Liver (tissue), 8 donors: ENCODE measurements at regions not wholly inside any gene's neighbourhood (a gene's known extent, or its start where the extent isn't known, plus 50 kb on each side); places are given as distances from the start of the nearest gene placed in this dataset.

Experiments
- DNase-seq: peaks from one replicate; pipeline ENCODE4 v3.0.0-alpha.2; 2017; ENCODE audit warnings: low spot score
- H3K27ac ChIP-seq, 2 donors: one replicate each; pipeline ENCODE4 v1.7.0; 2013; ENCODE audit warnings: inconsistent platforms in 2 of 2, low read length in 2 of 2, control low read depth in 1 of 2, low read depth in 1 of 2, mild to moderate bottlenecking in 1 of 2
- H3K27me3 ChIP-seq, 4 donors: one replicate each; pipeline versions ENCODE4 v1.6.1 to v1.7.0; 2013; ENCODE audit warnings: low read length in 3 of 4, inconsistent platforms in 1 of 4, mild to moderate bottlenecking in 1 of 4, moderate library complexity in 1 of 4; ENCODE audit not compliant: control insufficient read depth in 4 of 4, insufficient read depth in 4 of 4
- H3K36me3 ChIP-seq, 4 donors: one replicate each; pipeline versions ENCODE4 v1.6.1 to v1.7.0; 2013; ENCODE audit warnings: low read length in 3 of 4, mild to moderate bottlenecking in 3 of 4, low read depth in 1 of 4, moderate library complexity in 1 of 4; ENCODE audit not compliant: control insufficient read depth in 4 of 4, insufficient read depth in 3 of 4
- H3K4me1 ChIP-seq, 4 donors: one replicate each; pipeline versions ENCODE4 v1.6.1 to v1.7.0; 2013; ENCODE audit warnings: low read length in 3 of 4, mild to moderate bottlenecking in 3 of 4, moderate library complexity in 1 of 4; ENCODE audit not compliant: control insufficient read depth in 4 of 4, insufficient read depth in 4 of 4
- H3K4me3 ChIP-seq, 3 donors: one replicate each; pipeline versions ENCODE4 v1.6.1 to v1.7.0; 2013; ENCODE audit warnings: low read length in 3 of 3, control low read depth in 1 of 3, low read depth in 1 of 3, mild to moderate bottlenecking in 1 of 3
- H3K9ac ChIP-seq, 2 donors: one replicate each; pipeline ENCODE4 v1.7.0; 2013; ENCODE audit warnings: low read length in 2 of 2, mild to moderate bottlenecking in 2 of 2, moderate library complexity in 2 of 2, control low read depth in 1 of 2, low read depth in 1 of 2
- H3K9me3 ChIP-seq, 4 donors: one replicate each; pipeline versions ENCODE4 v1.6.1 to v1.7.0; 2013; ENCODE audit warnings: low read length in 3 of 4; ENCODE audit not compliant: control insufficient read depth in 4 of 4
- CTCF ChIP-seq: fragments of 150-350 bp; IDR thresholded peaks from 2 replicates; pipeline ENCODE4 v1.5.1; 2017; ENCODE audit warnings: improper control_type of control experiment, low read depth, low read length; ENCODE audit not compliant: missing input control
- EGR1 ChIP-seq, 2 donors: IDR thresholded peaks; 2 replicates each; pipeline ENCODE4 v1.6.1; 2016 to 2018; ENCODE audit warnings: antibody characterized with exemption in 2 of 2, low read depth in 2 of 2
- FOXA1 ChIP-seq: IDR thresholded peaks from 2 replicates; pipeline ENCODE4 v1.6.1; 2016; ENCODE audit warnings: antibody characterized with exemption
- FOXA2 ChIP-seq: IDR thresholded peaks from 2 replicates; pipeline ENCODE4 v1.6.1; 2016; ENCODE audit warnings: antibody characterized with exemption
- GABPA ChIP-seq, 2 donors: IDR thresholded peaks in 1 of 2; conservative IDR thresholded peaks in 1 of 2; 2 replicates each; pipeline ENCODE4 v1.6.1; 2016; ENCODE audit warnings: antibody characterized with exemption in 2 of 2, mild to moderate bottlenecking in 1 of 2, moderate library complexity in 1 of 2
- HNF4A ChIP-seq, 2 donors: conservative IDR thresholded peaks; 2 replicates each; pipeline ENCODE4 v1.6.1; 2016; ENCODE audit warnings: antibody characterized with exemption in 2 of 2, mild to moderate bottlenecking in 2 of 2
- HNF4G ChIP-seq: IDR thresholded peaks from 2 replicates; pipeline ENCODE4 v1.6.1; 2016; ENCODE audit warnings: antibody characterized with exemption
- JUND ChIP-seq, 2 donors: IDR thresholded peaks; 2 replicates each; pipeline ENCODE4 v1.6.1; 2016; ENCODE audit warnings: antibody characterized with exemption in 2 of 2
- NR2F2 ChIP-seq: IDR thresholded peaks from 2 replicates; pipeline ENCODE4 v1.6.1; 2016; ENCODE audit warnings: antibody characterized with exemption
- RAD21 ChIP-seq, 2 donors: IDR thresholded peaks; 2 replicates each; pipeline ENCODE4 v1.6.1; 2016; ENCODE audit warnings: antibody characterized with exemption in 2 of 2, mild to moderate bottlenecking in 2 of 2
- REST ChIP-seq: IDR thresholded peaks from 2 replicates; pipeline ENCODE4 v1.6.1; 2016; ENCODE audit warnings: antibody characterized with exemption, mild to moderate bottlenecking
- RXRA ChIP-seq, 2 donors: IDR thresholded peaks; 2 replicates each; pipeline ENCODE4 v1.6.1; 2017 to 2018; ENCODE audit warnings: antibody characterized with exemption in 2 of 2, mild to moderate bottlenecking in 1 of 2
- SP1 ChIP-seq: IDR thresholded peaks from 2 replicates; pipeline ENCODE4 v1.6.1; 2018; ENCODE audit warnings: antibody characterized with exemption, mild to moderate bottlenecking
- TAF1 ChIP-seq: conservative IDR thresholded peaks from 2 replicates; pipeline ENCODE4 v1.6.1; 2016; ENCODE audit warnings: antibody characterized with exemption, mild to moderate bottlenecking
- YY1 ChIP-seq: IDR thresholded peaks from 2 replicates; pipeline ENCODE4 v1.6.1; 2016; ENCODE audit warnings: antibody characterized with exemption, mild to moderate bottlenecking
- WGBS: extraction: QIAGEN DNeasy Blood & Tissue Kit; methylation state at CpG from one replicate; pipeline ENCODE4 v1.1.7; 2013; 5-methylcytosine and 5-hydroxymethylcytosine counted together
- TF ChIP-seq, protein P1 (sequence below): IDR thresholded peaks from 2 replicates; pipeline ENCODE4 v1.6.1; 2016; ENCODE audit warnings: antibody characterized with exemption
- TF ChIP-seq, protein P2 (sequence below): IDR thresholded peaks from 2 replicates; pipeline ENCODE4 v1.6.1; 2016; ENCODE audit warnings: antibody characterized with exemption
- TF ChIP-seq, protein P3 (sequence below): IDR thresholded peaks from 2 replicates; pipeline ENCODE4 v1.6.1; 2016; ENCODE audit warnings: antibody characterized with exemption
- donor health status: healthy.
- donor health status: healthy.
- donor health status: healthy.
- donor health status: healthy.
- donor health status: healthy.

DNA sequence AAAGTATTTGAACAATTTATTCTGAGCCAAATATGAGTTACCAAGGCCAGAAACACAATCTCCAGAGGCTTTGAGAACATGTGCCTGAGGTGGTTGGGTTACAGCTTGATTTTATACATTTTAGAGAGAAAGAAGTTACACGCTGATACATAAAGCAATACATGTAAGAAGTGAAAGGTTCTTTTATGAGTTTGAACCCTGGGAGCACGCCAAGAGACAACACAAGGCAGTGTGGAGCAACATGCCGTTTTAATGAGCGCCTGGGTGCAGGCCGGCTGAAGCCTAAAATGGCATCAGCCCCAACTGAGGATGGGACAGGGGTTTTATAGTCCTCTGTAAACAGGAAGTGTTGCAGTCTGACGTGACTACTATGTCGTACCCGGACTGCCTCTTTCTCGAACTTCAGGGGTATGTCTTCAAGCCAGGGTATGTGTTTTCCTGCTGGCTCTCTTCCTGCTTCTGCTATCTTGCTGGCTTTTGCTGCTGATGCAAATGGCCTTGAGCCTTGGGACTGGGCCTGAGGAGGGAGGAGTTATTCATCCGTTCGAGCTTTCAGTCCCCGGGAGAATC, 193.7 kb downstream of the CYLC2 start (continued):
- TF ChIP-seq JUND (IDR thresholded peaks at IDR 0.05) (no peak), SP1 (no peak), TAF1 (no peak), CTCF (no peak), NR2F2 (no peak), RXRA (IDR thresholded peaks at IDR 0.05) (no peak), FOXA2 (no peak), RAD21 (IDR thresholded peaks at IDR 0.05) (no peak)
- TF ChIP-seq, protein P1, sequence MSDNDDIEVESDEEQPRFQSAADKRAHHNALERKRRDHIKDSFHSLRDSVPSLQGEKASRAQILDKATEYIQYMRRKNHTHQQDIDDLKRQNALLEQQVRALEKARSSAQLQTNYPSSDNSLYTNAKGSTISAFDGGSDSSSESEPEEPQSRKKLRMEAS = no peak

GRCh38 chr9:103193992-103194391, 198.9 kb downstream of the CYLC2 start:
- Histone ChIP-seq H3K27ac (no peak overlapping the region), H3K9me3 (no peaks in the 10 kb centered on the region), H3K27me3 (no peaks in the 10 kb centered on the region), H3K4me3 (no peak overlapping the region), H3K4me1 (no peaks in the 10 kb centered on the region), H3K9ac (no peak overlapping the region), H3K36me3 (no peaks in the 10 kb centered on the region)
- no peak for TF ChIP-seq NR2F2
- TF ChIP-seq RXRA (IDR thresholded peaks at IDR 0.05) = no peak
- WGBS = 69% methylated on average over 1 of the region's 1 CpG
- no peak for DNase-seq

DNA sequence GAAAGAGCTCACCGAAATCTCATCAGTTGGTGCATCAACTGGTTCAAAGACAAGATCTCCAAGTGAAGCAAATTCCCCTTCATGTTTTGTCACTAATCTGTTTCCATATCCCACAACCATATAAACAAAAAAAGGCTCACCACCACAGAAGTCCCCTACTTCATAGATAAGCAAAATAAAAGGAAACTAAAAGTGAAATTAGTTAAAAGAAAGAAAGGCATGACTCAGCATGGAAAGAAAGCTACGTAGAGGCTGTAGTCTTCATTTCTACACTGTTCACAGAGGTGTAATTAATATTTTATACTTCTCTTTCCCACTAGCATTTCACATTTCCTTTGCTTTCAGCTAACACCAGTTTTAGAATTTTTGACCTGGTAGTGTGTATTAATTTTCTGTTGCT, 208.0 kb downstream of the CYLC2 start:
- Histone ChIP-seq H3K9ac (no peak overlapping the region), H3K27me3 (no peaks in the 10 kb centered on the region), H3K36me3 (no peaks in the 10 kb centered on the region), H3K4me1 (no peaks in the 10 kb centered on the region), H3K4me3 (no peak overlapping the region), H3K27ac (no peak overlapping the region), H3K9me3 (peaks cover 0 to 3% (median 0%) of the 10 kb centered on the region in 4 donors)
- TF ChIP-seq CTCF (no peak), RXRA (IDR thresholded peaks at IDR 0.05) (no peak), RAD21 (IDR thresholded peaks at IDR 0.05) (no peak), GABPA (IDR thresholded peaks at IDR 0.05 in 1 of 2, conservative IDR thresholded peaks at IDR 0.05 in 1 of 2) (no peak), FOXA2 (no peak), SP1 (no peak), NR2F2 (no peak), HNF4G (no peak), HNF4A (conservative IDR thresholded peaks at IDR 0.05) (no peak), EGR1 (IDR thresholded peaks at IDR 0.05; ENCODE audit: low read depth in 2 of 2) (no peak), REST (no peak), JUND (IDR thresholded peaks at IDR 0.05) (no peak), FOXA1 (no peak), YY1 (no peak)
- TF ChIP-seq, protein P2, sequence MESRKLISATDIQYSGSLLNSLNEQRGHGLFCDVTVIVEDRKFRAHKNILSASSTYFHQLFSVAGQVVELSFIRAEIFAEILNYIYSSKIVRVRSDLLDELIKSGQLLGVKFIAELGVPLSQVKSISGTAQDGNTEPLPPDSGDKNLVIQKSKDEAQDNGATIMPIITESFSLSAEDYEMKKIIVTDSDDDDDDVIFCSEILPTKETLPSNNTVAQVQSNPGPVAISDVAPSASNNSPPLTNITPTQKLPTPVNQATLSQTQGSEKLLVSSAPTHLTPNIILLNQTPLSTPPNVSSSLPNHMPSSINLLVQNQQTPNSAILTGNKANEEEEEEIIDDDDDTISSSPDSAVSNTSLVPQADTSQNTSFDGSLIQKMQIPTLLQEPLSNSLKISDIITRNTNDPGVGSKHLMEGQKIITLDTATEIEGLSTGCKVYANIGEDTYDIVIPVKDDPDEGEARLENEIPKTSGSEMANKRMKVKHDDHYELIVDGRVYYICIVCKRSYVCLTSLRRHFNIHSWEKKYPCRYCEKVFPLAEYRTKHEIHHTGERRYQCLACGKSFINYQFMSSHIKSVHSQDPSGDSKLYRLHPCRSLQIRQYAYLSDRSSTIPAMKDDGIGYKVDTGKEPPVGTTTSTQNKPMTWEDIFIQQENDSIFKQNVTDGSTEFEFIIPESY = no peak
- TF ChIP-seq, protein P3, sequence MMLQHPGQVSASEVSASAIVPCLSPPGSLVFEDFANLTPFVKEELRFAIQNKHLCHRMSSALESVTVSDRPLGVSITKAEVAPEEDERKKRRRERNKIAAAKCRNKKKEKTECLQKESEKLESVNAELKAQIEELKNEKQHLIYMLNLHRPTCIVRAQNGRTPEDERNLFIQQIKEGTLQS = no peak
- TF ChIP-seq, protein P1 = no peak
- DNase-seq = no peak
- WGBS = 78% methylated on average over 2 of the region's 2 CpGs
